OCI-LY7 (cell line): ENCODE measurements at regions not wholly inside any gene's neighbourhood (a gene's known extent, or its start where the extent isn't known, plus 50 kb on each side); places are given as distances from the start of the nearest gene placed in this dataset.

Experiments used
- BruUV-seq: library from RNA; stranded (reverse); fragments of 400-500 nt; replicated peaks from 2 replicates; lab custom pipeline; 2021; lab: Mats Ljungman, UMichigan
- CTCF ChIA-PET: fragments of 300-600 bp; sonication (Branson Sonifier 250); formaldehyde crosslinking; loops from one replicate; lab custom pipeline; 2022; ENCODE audit warnings: antibody characterized with exemption; ENCODE audit not compliant: unreplicated experiment; lab: Charles Lee
- POLR2A ChIA-PET: fragments of 300-600 bp; sonication (Branson Sonifier 250); formaldehyde crosslinking; loops from one replicate; lab custom pipeline; 2022; ENCODE audit warnings: antibody characterized with exemption; lab: Charles Lee
- DNase-seq: peaks from one replicate; pipeline ENCODE4 v3.0.0-alpha.2; 2015; ENCODE audit warnings: low spot score
- H2AFZ ChIP-seq: fragments of 200-600 bp; sonication (generic), shearing (Covaris generic); 2 replicates; pipeline ENCODE4 v1.6.1; 2014; ENCODE audit warnings: mild to moderate bottlenecking, antibody characterized with exemption, low read length, moderate library complexity
- H3K27ac ChIP-seq: fragments of 200-600 bp; sonication (generic); 2 replicates; pipeline ENCODE4 v1.5.1; 2014; ENCODE audit warnings: mixed run types, low read depth, mild to moderate bottlenecking, moderate library complexity, low read length, inconsistent platforms; ENCODE audit not compliant: poor library complexity, severe bottlenecking
- H3K36me3 ChIP-seq: fragments of 200-600 bp; sonication (generic); 2 replicates; pipeline ENCODE4 v1.6.1; 2014; ENCODE audit warnings: mild to moderate bottlenecking, antibody characterized with exemption, low read length, moderate library complexity, mixed read lengths; ENCODE audit not compliant: insufficient read depth
- H3K4me1 ChIP-seq: fragments of 200-600 bp; sonication (generic); 2 replicates; pipeline ENCODE4 v1.5.1; 2014; ENCODE audit warnings: mild to moderate bottlenecking, low read length; ENCODE audit not compliant: insufficient read depth, poor library complexity, severe bottlenecking
- H3K4me2 ChIP-seq: fragments of 200-600 bp; sonication (generic); 2 replicates; pipeline ENCODE4 v1.6.1; 2014; ENCODE audit warnings: mild to moderate bottlenecking, low read length
- H3K4me3 ChIP-seq: fragments of 200-600 bp; sonication (generic); 2 replicates; pipeline ENCODE4 v1.5.1; 2014; ENCODE audit warnings: mild to moderate bottlenecking, low read depth, low read length; ENCODE audit not compliant: poor library complexity, severe bottlenecking
- H3K79me2 ChIP-seq: fragments of 200-600 bp; sonication (generic); 2 replicates; pipeline ENCODE4 v1.6.1; 2016; ENCODE audit warnings: low read depth, mild to moderate bottlenecking, low read length, moderate library complexity, mixed read lengths; ENCODE audit not compliant: insufficient read depth
- H3K9me2 ChIP-seq: fragments of 200-600 bp; sonication (generic); 2 replicates; pipeline ENCODE4 v1.6.1; 2016; ENCODE audit warnings: mild to moderate bottlenecking, low read length, mixed read lengths; ENCODE audit not compliant: insufficient read depth
- H3K9me3 ChIP-seq: fragments of 200-600 bp; sonication (generic); 2 replicates; pipeline ENCODE4 v1.6.1; 2014; ENCODE audit warnings: mild to moderate bottlenecking, mixed run types, low read length, mixed read lengths
- H4K20me1 ChIP-seq: fragments of 200-600 bp; sonication (generic); 2 replicates; pipeline ENCODE4 v1.6.1; 2014; ENCODE audit warnings: mild to moderate bottlenecking, antibody characterized with exemption, low read length, moderate library complexity, mixed read lengths; ENCODE audit not compliant: insufficient read depth
- CTCF ChIP-seq: fragments of 200-600 bp; sonication (generic); conservative IDR thresholded peaks from 2 replicates; pipeline ENCODE4 v1.5.1; 2014; ENCODE audit warnings: mild to moderate bottlenecking, antibody characterized with exemption, low read length, moderate library complexity, mixed read lengths
- EZH2phosphoT487 ChIP-seq: fragments of 200-600 bp; sonication (generic); IDR thresholded peaks from 2 replicates; pipeline ENCODE4 v1.6.1; 2018; ENCODE audit warnings: low read depth, borderline replicate concordance, mild to moderate bottlenecking, mixed run types, antibody characterized with exemption, low read length, moderate library complexity, mixed read lengths
- intact Hi-C: fragments of 100-400 bp; cut with micrococcal nuclease; formaldehyde crosslinking; loops from one replicate; pipeline ENCODE4 v1.10.0; 2022; ENCODE audit not compliant: unreplicated experiment

- no peaks in the 10 kb centered on the region for H3K36me3 ChIP-seq
- TF ChIP-seq CTCF = no peak
- TF ChIP-seq EZH2phosphoT487 = no peak
- H2AFZ ChIP-seq = no peak overlapping the region
- H3K4me1 ChIP-seq = no peaks in the 10 kb centered on the region
- no peak overlapping the region for H3K4me2 ChIP-seq
- H3K9me3 ChIP-seq = no peaks in the 10 kb centered on the region
- POLR2A ChIA-PET = no interaction called here
- H3K27ac ChIP-seq = no peak overlapping the region
- CTCF ChIA-PET = no interaction called here
- H3K9me2 ChIP-seq = no peaks in the 10 kb centered on the region
- no peaks in the 10 kb centered on the region for H3K79me2 ChIP-seq
- no peak for DNase-seq
- intact Hi-C loops = no loop called here
- H4K20me1 ChIP-seq = no peaks in the 10 kb centered on the region
- H3K4me3 ChIP-seq = no peak overlapping the region
- BruUV-seq = no TSS peak
Observed at GRCh38 chr5:74977471-74977870, 74.9 kb downstream of the GCNT4 start.

- Histone ChIP-seq H2AFZ (no peak overlapping the region), H3K79me2 (no peaks in the 10 kb centered on the region), H3K9me3 (no peaks in the 10 kb centered on the region), H3K27ac (no peak overlapping the region), H3K4me1 (no peaks in the 10 kb centered on the region), H4K20me1 (no peaks in the 10 kb centered on the region), H3K9me2 (no peaks in the 10 kb centered on the region), H3K36me3 (no peaks in the 10 kb centered on the region), H3K4me2 (no peak overlapping the region), H3K4me3 (no peak overlapping the region)
- TF ChIP-seq EZH2phosphoT487 (no peak), CTCF (no peak)
- POLR2A ChIA-PET = no interaction called here
- no peak for DNase-seq
- CTCF ChIA-PET = no interaction called here
- no TSS peak for BruUV-seq
- intact Hi-C loops = no loop called here
Observed at GRCh38 chr5:74976651-74977050, 75.7 kb downstream of the GCNT4 start.

GRCh38 chr5:74975582-74975981, 76.8 kb downstream of the GCNT4 start:
- Histone ChIP-seq H3K79me2 (no peaks in the 10 kb centered on the region), H3K4me2 (no peak overlapping the region), H3K4me1 (no peaks in the 10 kb centered on the region), H3K4me3 (no peak overlapping the region), H2AFZ (no peak overlapping the region), H3K9me3 (no peaks in the 10 kb centered on the region), H3K36me3 (no peaks in the 10 kb centered on the region), H3K27ac (no peak overlapping the region), H4K20me1 (no peaks in the 10 kb centered on the region), H3K9me2 (no peaks in the 10 kb centered on the region)
- DNase-seq = no peak
- intact Hi-C loops = no loop called here
- TF ChIP-seq EZH2phosphoT487 (no peak), CTCF (no peak)
- ChIA-PET CTCF (no interaction called here), POLR2A (no interaction called here)
- BruUV-seq = no TSS peak
